Ascending aorta (tissue), 2 donors: ENCODE measurements at regions not wholly inside any gene's neighbourhood (a gene's known extent, or its start where the extent isn't known, plus 50 kb on each side); places are given as distances from the start of the nearest gene placed in this dataset.

Experiments used
- DNase-seq, 2 donors: peaks; one replicate each; pipeline ENCODE4 v3.0.0-alpha.2; 2019; ENCODE audit warnings: low spot score in 2 of 2
- H3K27ac ChIP-seq, 2 donors: fragments of 200-600 bp; sonication (generic); one replicate each; pipeline ENCODE4 v1.5.1; 2016 to 2017; ENCODE audit warnings: mild to moderate bottlenecking in 1 of 2
- H3K27me3 ChIP-seq: fragments of 200-600 bp; sonication (generic); one replicate; pipeline ENCODE4 v1.5.1; 2017
- H3K36me3 ChIP-seq, 2 donors: fragments of 200-600 bp; sonication (generic); one replicate each; pipeline ENCODE4 v1.5.1; 2016
- H3K4me1 ChIP-seq, 2 donors: fragments of 200-600 bp; sonication (generic); one replicate each; pipeline ENCODE4 v1.5.1; 2016 to 2017; ENCODE audit warnings: mild to moderate bottlenecking in 1 of 2
- H3K4me3 ChIP-seq, 2 donors: fragments of 200-600 bp; sonication (generic); one replicate each; pipeline ENCODE4 v1.5.1; 2016 to 2017; ENCODE audit warnings: mild to moderate bottlenecking in 1 of 2
- H3K9me3 ChIP-seq, 2 donors: fragments of 200-600 bp; sonication (generic); one replicate each; pipeline ENCODE4 v1.5.1; 2016
- CTCF ChIP-seq, 3 experiments: fragments of 200-600 bp in 2 of 3; fragments of 450-650 bp in 1 of 3; sonication (generic) in 2 of 3; IDR thresholded peaks; one replicate each; pipeline ENCODE4 v1.5.1; 2016 to 2019; ENCODE audit warnings: antibody characterized with exemption in 3 of 3, mild to moderate bottlenecking in 1 of 3, moderate library complexity in 1 of 3
- intact Hi-C: fragments of 100-400 bp; cut with DNase I; formaldehyde crosslinking; loops from one replicate; pipeline ENCODE4 v1.15.1; 2023

GRCh38 chr18:37742436-37742835 lies 176.8 kb upstream of the CELF4 start:
- Histone ChIP-seq H3K4me1 (no peaks in the 10 kb centered on the region), H3K4me3 (no peak overlapping the region), H3K27me3 (no peaks in the 10 kb centered on the region), H3K36me3 (no peaks in the 10 kb centered on the region), H3K9me3 (no peaks in the 10 kb centered on the region), H3K27ac (no peak overlapping the region)
- TF ChIP-seq CTCF (IDR thresholded peaks at IDR 0.05) = no peak
- no peak for DNase-seq
- intact Hi-C loops = no loop called here

GRCh38 chr18:37741032-37741623 lies 175.5 kb upstream of the CELF4 start:
- TF ChIP-seq CTCF (IDR thresholded peaks at IDR 0.05) = no peak
- H3K4me3 ChIP-seq = no peak overlapping the region
- H3K27me3 ChIP-seq = no peaks in the 10 kb centered on the region
- H3K4me1 ChIP-seq = no peaks in the 10 kb centered on the region
- no peak overlapping the region for H3K27ac ChIP-seq
- intact Hi-C loops = no loop called here
- DNase-seq = no peak
- H3K36me3 ChIP-seq = no peaks in the 10 kb centered on the region
- H3K9me3 ChIP-seq = no peaks in the 10 kb centered on the region

DNA sequence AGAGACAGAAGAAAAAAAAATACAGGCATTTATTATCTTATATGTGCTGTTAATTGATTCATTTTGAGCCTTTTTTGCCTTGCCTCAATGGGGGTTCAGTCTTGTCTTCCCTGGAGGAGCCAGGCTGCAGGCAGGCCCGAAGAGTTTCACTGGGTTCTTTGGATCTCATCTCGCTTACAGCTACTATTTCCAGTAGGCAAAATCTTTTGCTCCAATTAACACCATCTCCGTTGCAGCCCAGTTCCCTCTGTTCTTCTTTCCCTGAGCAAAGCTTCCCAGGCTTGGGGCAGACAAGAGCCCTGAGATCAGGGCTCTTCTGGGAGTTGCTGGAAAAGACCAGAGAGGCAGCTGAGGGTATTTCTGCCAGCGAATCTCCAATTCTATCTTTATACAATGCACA lies 168.8 kb upstream of the CELF4 start:
- TF ChIP-seq CTCF (IDR thresholded peaks at IDR 0.05) = no peak

DNA sequence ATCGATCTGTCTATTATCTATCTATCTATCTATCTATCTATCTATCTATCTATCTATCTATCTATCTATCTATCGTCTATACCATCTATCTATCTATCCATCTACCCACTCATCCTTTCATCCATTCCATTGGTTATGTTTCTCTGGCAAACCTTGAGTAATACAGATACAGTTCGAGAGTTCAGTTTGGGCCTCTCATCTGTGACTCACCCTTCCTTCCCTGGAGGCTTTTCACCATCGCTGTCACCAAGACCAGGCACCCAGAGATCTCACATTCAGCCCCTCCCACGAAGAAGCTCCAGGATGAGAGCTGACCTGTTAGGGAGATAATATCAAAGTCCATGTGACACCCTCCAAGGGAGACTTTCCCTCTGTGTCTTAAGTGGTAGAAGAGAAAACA lies 164.1 kb upstream of the CELF4 start:
- Histone ChIP-seq H3K27ac (no peak overlapping the region), H3K4me3 (no peak overlapping the region), H3K9me3 (no peaks in the 10 kb centered on the region), H3K27me3 (no peaks in the 10 kb centered on the region), H3K4me1 (no peaks in the 10 kb centered on the region), H3K36me3 (no peaks in the 10 kb centered on the region)
- intact Hi-C loops = no loop called here
- no peak for TF ChIP-seq CTCF (IDR thresholded peaks at IDR 0.05)
- DNase-seq = no peak

More for the DNA sequence above, 168.8 kb upstream of the CELF4 start:
- no peak overlapping the region for H3K27ac ChIP-seq
- no peaks in the 10 kb centered on the region for H3K36me3 ChIP-seq
- H3K27me3 ChIP-seq = no peaks in the 10 kb centered on the region
- no peaks in the 10 kb centered on the region for H3K9me3 ChIP-seq
- DNase-seq = no peak
- intact Hi-C loops = no loop called here
- H3K4me1 ChIP-seq = no peaks in the 10 kb centered on the region
- no peak overlapping the region for H3K4me3 ChIP-seq

DNA sequence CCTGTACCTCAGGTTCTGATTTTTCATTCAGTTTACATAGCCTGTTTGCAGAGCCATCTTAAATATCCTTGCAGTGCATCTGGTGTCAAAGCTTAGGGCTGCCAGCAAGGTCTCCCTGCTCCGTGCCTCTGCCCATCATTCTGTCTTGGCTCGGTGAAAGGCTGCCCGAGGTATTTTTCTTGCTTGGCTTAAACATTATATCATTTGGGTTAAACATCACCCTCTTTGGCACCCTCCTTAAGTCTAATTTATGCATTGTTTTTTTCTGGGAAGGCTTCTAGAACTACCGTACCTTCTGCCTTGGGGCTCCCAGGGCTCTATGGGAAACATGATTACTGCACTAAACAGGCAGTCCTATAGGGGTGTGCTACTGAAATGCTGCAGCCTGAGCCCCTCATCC lies 158.6 kb upstream of the CELF4 start:
- Histone ChIP-seq H3K27ac (no peak overlapping the region), H3K27me3 (no peaks in the 10 kb centered on the region), H3K4me1 (no peaks in the 10 kb centered on the region), H3K36me3 (no peaks in the 10 kb centered on the region), H3K4me3 (no peak overlapping the region), H3K9me3 (no peaks in the 10 kb centered on the region)
- no peak for DNase-seq
- intact Hi-C loops = no loop called here
- TF ChIP-seq CTCF (IDR thresholded peaks at IDR 0.05) = no peak
